Tibial nerve (tissue), 4 donors: ENCODE measurements at regions not wholly inside any gene's neighbourhood (a gene's known extent, or its start where the extent isn't known, plus 50 kb on each side); places are given as distances from the start of the nearest gene placed in this dataset.

Experiments
- CTCF ChIP-seq, 5 experiments: fragments of 200-600 bp in 3 of 5; fragments of 450-650 bp in 2 of 5; sonication (generic) in 3 of 5; IDR thresholded peaks; one replicate each; pipeline ENCODE4 v1.5.1; 2016 to 2019; ENCODE audit warnings: antibody characterized with exemption in 5 of 5, mild to moderate bottlenecking in 3 of 5, moderate library complexity in 2 of 5
- EP300 ChIP-seq, 2 donors: sonication (generic); formaldehyde crosslinking; IDR thresholded peaks; one replicate each; pipeline ENCODE4 v1.6.1; 2017; ENCODE audit warnings: antibody characterized with exemption in 2 of 2, mild to moderate bottlenecking in 1 of 2

DNA sequence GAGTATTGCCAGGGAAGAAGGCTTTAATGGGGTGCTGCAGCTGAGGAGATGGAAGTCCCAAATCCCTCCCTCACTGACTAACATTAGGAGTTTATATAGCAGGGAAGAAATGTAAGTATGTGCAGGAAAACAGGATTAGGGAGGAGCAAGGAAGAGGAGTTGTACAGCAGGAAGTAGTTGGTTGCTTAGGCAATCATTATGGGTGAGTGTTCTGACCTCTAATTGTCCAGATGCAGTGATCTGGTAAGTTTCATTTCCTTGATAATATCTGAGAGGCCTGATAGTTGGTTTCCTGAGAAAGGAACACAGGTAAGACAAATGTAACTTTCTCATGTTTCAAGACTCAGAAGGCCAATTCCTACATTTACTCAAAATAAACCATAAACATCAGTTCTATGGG is 331.9 kb upstream of the GULP1 start:
- TF ChIP-seq CTCF (IDR thresholded peaks at IDR 0.05) (no peak), EP300 (IDR thresholded peaks at IDR 0.05) (no peak)
